Uterus (tissue), 2 donors: ENCODE measurements at regions not wholly inside any gene's neighbourhood (a gene's known extent, or its start where the extent isn't known, plus 50 kb on each side); places are given as distances from the start of the nearest gene placed in this dataset.

Source experiments
- CTCF ChIP-seq, 4 experiments: fragments of 200-600 bp in 2 of 4; fragments of 450-650 bp in 2 of 4; sonication (generic) in 2 of 4; IDR thresholded peaks; one replicate each; pipeline ENCODE4 v1.5.1; 2016 to 2019; ENCODE audit warnings: antibody characterized with exemption in 4 of 4, mild to moderate bottlenecking in 2 of 4, moderate library complexity in 1 of 4
- POLR2A ChIP-seq, 2 donors: fragments of 450-650 bp; IDR thresholded peaks; one replicate each; pipeline ENCODE4 v1.6.1; 2016; ENCODE audit warnings: antibody characterized with exemption in 2 of 2, mild to moderate bottlenecking in 1 of 2, moderate library complexity in 1 of 2

GRCh38 chr18:40911041-40911440 lies 1044.0 kb upstream of the PIK3C3 start:
- TF ChIP-seq CTCF (IDR thresholded peaks at IDR 0.05) (no peak), POLR2A (IDR thresholded peaks at IDR 0.05) (no peak)
